GM18508 (cell line): ENCODE measurements at regions not wholly inside any gene's neighbourhood (a gene's known extent, or its start where the extent isn't known, plus 50 kb on each side); places are given as distances from the start of the nearest gene placed in this dataset.
A peak's percentile ranks its signal among the peaks of the same experiment; 100 is the strongest.
"Not testable (repeated sequence)": the region's sequence is repeated elsewhere in the genome, so short reads cannot be mapped to it uniquely, and the experiment has no call there.

Experiments
- ATAC-seq: cut with Tn5 transposase; IDR thresholded peaks from one replicate; pipeline ENCODE4 v1.9.1; 2021; ENCODE audit warnings: moderate number of reproducible peaks; ENCODE audit not compliant: insufficient read depth, unreplicated experiment

DNA sequence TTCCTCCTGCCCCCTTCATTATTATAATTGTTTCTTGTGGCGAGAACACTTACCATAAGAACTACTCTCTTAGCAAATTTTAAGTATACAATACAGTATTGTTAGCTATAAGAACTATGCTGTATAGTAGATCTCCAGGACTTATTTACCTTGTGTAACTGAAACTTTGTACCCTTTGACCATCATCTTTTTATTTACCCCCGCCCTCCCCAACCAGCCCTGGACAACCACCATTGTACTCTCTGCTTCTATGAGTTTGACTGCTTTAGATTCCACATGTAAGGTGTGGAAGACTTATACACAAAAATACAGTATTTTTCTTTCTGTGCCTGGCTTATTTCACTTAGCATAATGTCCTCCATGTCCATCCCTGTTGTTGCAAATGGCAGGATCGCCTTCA lies 161.1 kb downstream of the PHF8 start:
- ATAC-seq = no peak

DNA sequence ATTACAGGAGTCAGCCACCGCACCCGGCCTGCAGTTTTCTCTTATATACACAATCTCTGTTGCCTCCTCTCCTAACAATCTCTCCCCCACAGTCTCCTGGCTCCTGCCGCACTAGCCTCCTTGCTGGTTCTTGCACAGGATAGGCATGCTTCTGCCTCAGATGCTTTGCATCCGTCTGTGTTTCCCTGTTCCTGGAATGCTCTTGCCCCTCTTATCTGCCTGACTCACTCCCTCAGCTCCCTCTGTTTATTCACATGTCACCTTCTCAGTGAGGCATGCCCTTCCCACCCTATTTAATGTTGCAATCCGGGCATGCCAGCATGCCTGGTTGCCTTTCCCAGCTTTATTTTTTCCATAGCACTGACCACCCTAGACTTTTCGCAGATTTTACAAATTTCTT lies 161.9 kb downstream of the PHF8 start:
- no peak for ATAC-seq

DNA sequence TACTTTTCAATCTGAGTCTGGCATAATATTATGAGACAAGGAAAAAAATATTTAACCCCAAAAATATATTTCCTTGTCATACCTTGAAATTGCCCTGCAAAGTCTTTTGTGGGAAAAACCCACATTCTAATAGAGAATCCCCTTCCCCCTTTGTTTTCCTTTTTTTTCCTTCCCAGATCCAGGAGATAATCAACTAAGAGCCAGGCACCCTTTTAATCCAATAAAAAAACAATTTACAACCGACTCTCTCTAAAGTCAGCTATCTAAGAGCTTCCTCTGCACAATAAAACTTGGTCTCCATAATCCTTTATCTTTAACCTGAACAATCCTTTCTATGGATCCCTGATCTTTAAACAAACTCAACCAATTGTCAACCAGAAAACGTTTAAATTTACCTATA lies 163.5 kb downstream of the PHF8 start:
- ATAC-seq = not testable (repeated sequence)

DNA sequence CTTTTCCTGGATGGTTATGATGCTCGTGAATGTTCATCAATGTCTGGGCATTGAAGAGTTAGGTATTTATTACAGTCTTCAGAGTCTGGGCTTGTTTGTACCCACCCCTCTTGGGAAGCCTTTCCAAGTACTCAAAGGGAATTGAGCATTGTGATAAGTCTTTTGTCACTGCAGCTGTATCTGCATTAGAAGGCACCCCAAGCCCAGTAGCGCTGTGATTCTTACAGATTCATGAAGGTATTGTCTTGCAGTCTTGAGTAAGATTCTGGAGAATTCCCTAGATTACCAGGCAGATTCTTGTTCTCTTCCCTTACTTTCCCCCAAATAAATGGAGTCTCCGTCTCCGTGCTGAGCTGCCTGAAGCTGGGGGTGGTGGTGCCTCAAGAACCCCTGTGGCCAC lies 173.4 kb upstream of the HUWE1 start:
- no peak for ATAC-seq

DNA sequence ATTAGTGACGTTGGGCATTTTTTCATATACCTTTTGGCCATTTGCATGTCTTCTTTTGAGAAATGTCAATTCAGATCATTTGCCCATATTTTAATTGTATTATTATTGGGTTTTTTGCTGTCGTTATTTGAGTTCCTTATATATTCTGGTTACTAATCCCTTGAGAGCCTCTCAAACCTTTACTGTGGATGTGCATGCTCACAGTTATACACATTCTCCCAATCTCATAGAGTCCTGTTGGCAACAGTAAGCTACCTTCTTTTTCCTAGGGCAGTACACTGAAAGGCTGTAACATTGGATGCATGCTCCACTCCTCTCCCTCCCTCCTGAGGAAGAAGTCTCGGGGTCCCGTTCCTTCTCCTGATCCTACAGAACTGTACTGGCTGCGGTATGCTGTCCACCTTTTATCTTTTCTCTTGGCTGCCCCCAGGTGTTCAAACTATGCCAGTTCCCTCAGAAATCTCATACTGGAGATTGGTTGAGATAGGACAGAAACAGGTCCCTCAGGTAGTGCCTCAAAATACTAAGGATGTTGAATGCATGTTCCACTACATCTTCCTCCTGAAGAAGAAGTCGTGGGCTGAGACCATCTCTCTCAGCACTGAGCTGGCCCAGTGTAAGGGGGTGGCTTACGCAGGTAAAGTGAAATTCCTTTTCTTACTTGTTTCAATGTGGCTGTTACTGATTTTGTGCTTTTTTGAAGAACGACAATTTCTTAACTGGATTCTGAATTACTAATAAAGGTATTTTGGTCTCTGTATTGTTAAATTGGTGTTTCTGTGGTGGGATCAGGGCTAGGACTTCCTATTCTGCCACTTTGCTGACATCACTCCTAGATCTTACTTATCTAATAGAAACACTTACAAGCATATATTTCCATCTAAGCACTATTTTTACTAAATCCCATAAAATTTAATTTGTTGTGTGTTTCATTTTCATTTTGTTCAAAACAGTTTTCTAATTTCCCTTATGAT lies 145.4 kb upstream of the HUWE1 start:
- peak; percentile 63 for ATAC-seq

DNA sequence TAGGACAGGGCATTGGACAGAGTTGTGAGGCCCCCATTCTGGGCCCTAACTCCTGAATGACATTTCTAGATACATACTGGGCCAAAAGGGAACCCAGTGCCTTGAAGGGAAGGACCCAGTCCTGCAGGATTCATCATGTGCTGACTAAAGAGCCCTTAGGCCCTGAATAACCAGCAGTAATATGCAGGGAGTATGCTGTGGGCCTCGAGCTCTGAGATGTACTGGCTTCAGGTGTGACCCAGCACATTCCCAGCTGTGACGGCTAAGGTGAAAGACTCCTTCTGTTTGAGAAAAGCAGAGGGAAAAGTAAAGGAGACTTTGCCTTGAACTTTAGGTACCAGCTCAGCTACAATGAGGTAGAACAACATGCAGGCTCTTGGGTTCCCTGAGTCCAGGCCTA lies 138.2 kb upstream of the HUWE1 start:
- ATAC-seq = no peak

DNA sequence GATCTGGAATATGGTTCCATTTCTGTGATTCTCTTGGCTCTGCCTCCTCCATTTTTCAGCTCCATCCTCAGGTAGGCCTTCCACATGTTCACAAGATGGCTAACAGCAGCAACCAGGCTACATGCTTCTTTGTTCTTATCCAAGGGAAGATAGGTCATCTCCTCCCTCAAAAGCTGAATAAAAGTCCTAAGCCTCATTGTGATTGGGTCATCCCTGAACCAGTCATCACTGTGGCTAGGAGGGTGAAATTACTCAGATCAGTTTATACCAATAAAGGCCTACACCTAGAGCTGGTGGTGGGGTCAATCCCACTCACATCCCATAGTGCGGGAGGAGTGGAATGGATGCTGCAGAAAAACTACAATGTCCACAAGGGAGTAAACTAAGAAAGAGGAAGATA lies 131.6 kb upstream of the HUWE1 start:
- ATAC-seq = not testable (repeated sequence)

DNA sequence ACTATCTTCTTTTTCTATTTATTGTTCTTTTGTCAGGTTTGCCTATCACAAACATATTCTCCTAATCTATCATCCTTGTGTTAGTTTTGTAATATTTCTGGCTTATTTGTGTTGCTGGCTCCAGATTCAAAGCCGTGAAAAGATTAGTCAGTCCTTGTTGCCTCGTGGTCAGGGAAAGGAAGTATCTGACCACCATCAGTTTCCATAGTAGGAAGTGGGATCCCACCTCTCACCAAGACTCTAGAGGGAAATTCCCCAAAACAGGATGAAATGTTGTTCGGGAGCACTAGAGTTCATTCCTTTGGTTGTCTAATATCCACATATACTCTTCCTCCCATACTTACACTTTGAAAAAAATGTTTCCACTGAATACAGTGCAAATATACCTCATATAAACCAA lies 131.0 kb upstream of the HUWE1 start:
- no peak for ATAC-seq

DNA sequence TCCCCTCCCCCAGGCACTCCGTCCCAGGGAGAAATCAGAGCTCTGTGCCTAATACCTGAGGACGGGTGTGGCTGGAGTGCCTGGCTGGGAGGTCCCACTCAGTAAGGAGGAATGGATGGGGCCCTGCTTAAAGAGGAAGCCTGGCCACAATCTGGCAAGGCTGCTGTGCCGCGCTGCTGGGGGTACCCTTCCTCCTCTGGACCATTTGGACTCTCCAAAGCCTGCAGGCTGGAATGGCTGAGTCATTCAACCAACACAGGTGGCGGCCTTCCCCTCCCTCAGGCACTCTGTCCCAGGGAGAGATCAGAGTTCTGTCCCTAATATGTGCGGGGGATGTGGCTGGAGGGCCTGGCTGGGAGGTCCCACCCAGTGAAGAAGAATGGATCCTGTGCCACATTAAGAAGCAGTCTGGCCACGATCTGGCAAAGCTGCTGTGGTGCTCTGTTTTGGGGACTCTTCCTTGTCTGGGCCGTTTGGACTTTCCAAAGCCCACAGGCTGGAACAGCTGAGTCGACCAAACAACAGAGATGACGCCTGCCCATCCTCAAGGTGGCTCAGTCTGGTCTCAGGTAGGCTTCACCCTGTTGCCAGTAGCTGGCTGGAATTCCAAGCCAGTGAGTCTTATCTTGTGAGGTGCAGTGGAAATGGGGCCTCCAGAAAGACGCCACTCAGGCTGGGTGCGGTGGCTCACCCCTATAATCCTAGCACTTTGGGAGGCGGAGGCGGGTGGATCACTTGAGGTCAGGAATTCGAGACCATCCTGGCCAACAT lies 127.3 kb upstream of the HUWE1 start:
- no peak for ATAC-seq

DNA sequence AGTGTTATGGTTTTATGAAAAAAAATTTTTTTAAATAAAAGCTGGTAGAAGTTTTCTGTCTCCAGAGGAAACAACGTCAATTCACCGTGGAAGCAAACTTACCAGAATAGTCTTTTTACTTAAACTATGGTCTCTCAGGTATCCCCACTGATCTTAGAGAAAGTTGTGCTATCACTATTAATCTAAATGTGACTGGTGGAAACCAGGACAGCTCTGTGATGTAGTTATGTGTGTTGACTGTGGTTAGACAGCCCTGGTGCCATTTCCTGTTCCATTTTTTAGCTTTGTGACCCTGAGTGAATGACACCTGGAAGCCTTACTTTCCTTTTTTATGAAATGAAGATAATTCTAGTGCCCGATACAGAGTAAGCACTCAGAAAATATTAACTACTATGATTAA lies 111.8 kb upstream of the HUWE1 start:
- no peak for ATAC-seq

DNA sequence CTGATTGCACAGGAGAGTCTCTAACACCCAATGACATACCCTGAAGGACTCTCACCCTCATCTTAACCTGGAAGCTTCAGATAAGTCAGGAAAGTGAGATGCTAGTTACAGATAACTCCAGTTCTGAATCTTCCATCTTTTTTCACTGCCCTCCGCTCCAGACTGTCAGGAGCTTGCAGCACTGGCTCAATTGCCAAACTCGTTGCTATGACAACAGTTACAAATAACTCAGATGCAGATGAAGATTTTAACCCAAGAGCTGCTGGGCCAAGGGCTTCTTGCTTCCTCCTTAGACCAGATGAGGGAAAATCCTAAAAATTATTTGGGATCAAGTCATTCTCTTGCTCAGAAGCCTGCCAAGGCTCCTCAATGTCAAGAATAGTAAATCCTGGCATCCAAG lies 109.1 kb upstream of the HUWE1 start:
- ATAC-seq = no peak

DNA sequence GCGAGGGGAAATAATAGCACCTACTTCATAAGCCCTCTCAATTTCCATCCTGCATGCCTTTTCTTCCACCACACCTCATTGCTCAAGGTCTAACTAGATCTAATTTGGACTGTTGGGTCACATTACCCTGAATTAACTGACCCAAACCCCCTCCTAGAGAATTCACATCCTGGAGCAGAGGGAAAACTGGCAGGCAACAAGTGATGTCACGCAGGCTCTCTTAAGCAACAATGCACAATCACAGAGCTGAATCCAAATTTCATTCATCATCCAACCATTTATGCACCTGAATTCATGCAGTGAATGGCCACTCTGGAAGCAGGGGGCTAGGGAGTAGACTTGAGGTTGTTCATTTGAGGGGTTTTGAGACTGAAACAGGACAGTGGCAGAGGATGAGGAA lies 107.7 kb upstream of the HUWE1 start:
- no peak for ATAC-seq

DNA sequence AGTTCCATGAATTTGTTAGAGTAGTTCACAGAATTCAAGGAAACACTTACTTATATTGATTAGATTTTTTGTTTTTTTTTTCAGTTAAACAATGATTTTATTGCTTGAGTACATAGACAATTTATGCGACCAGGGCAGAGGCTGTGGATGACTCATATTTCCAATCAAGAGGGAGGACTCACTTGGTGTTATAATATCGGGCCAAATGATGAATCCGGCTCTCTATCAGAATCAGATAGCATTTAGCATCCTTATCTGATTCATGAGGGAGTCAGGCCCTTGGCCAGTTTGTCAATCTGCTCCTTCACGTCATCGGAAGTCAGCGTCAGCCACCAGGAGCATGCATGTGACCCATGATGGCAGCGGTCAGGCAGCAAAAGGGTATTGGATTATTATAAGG lies 82.3 kb upstream of the HUWE1 start:
- ATAC-seq = no peak

DNA sequence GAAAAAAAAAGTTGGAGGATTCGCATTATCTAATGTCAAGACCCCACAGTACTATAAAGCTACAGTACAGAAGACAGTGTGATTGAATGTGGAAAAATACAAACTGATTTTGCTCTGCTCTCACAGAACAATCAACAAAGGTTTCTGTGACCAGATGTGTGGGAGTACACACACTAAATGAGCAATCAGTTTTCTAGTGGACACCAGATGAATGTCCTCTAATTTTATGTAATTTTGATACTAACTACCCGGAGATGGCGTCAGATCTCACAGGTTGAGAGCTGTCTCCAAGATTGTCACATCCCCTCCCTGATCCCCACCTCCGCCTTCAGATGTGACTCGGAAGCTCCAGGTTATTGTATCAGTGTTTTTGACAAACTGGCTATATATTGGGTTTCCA lies 81.9 kb upstream of the HUWE1 start:
- ATAC-seq = no peak

DNA sequence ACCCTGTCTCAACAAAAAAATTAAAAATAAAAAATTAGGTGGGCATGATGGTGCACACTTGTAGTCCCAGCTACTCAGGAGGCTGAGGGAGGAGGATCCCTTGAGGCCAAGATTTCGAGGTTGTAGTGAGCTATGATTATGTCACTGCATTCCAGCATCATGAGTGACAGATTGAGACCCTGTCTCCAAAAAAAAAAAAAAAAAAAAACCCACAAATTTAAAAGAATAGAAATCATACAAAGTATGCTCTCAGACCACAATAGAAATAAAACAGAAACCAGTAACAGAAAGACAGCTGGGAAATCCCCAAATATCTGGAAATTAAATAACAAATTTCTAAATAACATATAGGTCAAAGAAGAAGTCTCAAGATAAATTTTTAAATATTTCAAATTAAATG lies 81.0 kb upstream of the HUWE1 start:
- no peak for ATAC-seq

DNA sequence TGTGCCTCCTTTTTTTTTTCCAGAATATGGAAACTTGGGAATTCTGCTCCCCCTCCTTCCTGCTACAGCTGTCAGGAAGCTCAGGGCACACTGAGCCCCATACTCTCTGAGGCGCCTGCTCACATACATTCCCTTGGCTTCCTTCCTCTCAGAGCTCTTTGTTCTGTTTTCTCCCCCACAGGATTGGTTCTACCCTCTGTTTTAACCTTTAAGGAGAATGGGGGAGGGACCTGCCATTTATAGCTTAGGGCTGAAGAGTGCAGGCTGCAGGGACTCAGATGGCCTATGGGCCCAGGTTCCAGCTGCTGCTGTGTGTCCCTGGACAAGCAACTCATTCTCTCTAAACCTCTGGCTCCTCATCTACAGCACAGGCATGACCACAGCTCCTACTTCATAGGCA lies 70.7 kb upstream of the HUWE1 start:
- ATAC-seq = not testable (repeated sequence)

DNA sequence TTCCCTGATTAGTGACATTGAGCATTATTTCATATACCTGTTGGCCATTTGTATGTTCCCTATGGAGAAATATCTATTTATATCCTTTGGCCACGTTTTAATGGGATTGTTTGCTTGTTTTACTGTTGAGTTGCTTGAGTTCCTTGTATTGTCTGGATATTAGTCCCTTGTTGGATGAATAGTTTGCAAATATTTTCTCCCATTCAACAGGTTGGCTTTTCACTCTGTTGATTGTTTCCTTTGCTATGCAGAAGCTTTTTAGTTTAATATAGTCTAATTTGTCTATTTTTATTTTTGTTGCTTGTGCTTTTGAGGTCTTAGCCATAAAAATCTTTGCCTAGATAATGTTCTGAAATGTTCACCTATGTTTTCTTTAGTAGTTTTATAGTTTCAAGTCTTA lies 60.2 kb upstream of the HUWE1 start:
- ATAC-seq = no peak

DNA sequence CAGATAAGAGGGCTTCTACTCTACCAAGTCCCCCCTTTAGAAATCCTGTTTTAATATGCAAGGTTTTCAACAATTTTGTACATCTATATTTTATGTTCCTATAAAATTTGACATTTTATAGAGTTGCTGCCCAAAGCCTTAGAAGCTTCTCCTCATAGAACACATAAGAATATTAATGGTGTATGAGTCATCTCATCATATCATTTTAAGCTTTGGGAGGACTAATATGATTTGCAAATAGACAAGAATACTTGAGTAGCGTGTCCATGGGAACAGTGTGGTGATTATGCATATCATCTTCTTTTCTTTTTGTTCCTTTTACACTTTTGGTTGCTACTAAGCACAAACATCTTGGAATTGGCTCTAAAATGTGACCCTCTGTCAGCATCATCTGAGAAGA lies 56.7 kb upstream of the HUWE1 start:
- ATAC-seq = no peak

DNA sequence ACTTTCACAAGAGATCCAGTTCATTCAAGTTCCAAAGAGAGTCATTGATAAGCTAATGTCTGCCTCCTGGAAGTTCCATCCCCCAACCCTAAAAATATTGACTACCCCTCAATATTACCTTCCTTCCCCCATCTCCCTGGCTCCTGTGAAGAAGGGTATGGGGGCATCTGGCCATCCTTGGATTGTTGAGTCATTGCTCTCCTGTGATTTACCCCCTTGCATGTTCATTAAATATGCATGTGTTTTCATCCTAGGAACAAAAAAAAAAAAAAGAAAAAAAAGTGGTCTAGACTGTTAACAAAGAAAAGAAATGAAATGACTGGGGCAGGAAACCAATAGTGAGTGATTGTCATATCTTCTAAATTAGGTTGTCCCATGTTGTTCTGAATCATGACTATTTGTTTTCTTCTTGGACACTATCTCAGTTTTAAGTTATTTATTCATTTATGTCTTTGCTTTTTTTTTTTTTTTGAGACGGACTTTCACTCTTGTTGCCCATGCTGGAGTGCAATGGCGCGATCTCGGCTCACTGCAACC lies 51.9 kb upstream of the HUWE1 start:
- no peak for ATAC-seq
